Thoracic aorta (tissue), 2 donors: ENCODE measurements at regions not wholly inside any gene's neighbourhood (a gene's known extent, or its start where the extent isn't known, plus 50 kb on each side); places are given as distances from the start of the nearest gene placed in this dataset.

Source experiments
- ATAC-seq: fragments of 150-250 bp; one replicate; pipeline ENCODE4 v1.8.0; 2017; ENCODE audit warnings: low read depth; ENCODE audit not compliant: insufficient number of reproducible peaks, low FRiP score
- DNase-seq: peaks from one replicate; pipeline ENCODE4 v3.0.0-alpha.2; 2020; ENCODE audit warnings: low spot score
- H3K27ac ChIP-seq, 2 donors: fragments of 200-600 bp; sonication (generic); 1 replicate in 1 of 2; 2 replicates in 1 of 2; pipeline ENCODE4 v1.5.1; 2016; ENCODE audit warnings: mild to moderate bottlenecking in 2 of 2, moderate library complexity in 2 of 2
- H3K27me3 ChIP-seq: fragments of 200-600 bp; sonication (generic); replicated peaks from 2 replicates; pipeline ENCODE4 v1.6.0; 2016; ENCODE audit warnings: mild to moderate bottlenecking; ENCODE audit not compliant: insufficient read depth
- H3K36me3 ChIP-seq: fragments of 200-600 bp; sonication (generic); one replicate; pipeline ENCODE4 v1.5.1; 2016
- H3K4me1 ChIP-seq, 2 donors: fragments of 200-600 bp; sonication (generic); 1 replicate in 1 of 2; 2 replicates in 1 of 2; pipeline versions ENCODE4 v1.5.1 to v1.6.0; 2016; ENCODE audit warnings: low read depth in 2 of 2, mild to moderate bottlenecking in 1 of 2; ENCODE audit not compliant: control insufficient read depth in 1 of 2
- H3K4me3 ChIP-seq: fragments of 200-600 bp; sonication (generic); 2 replicates; pipeline ENCODE4 v1.5.1; 2016; ENCODE audit warnings: mild to moderate bottlenecking
- H3K9me3 ChIP-seq: fragments of 200-600 bp; sonication (generic); 2 replicates; pipeline ENCODE4 v1.5.1; 2016
- CTCF ChIP-seq: fragments of 200-600 bp; sonication (generic); IDR thresholded peaks from one replicate; pipeline ENCODE4 v1.5.1; 2019; ENCODE audit warnings: antibody characterized with exemption

GRCh38 chr15:81896356-81896755 is 149.5 kb downstream of the MEX3B start:
- Histone ChIP-seq H3K27ac (no peak overlapping the region), H3K9me3 (no peaks in the 10 kb centered on the region), H3K4me3 (no peak overlapping the region), H3K36me3 (no peaks in the 10 kb centered on the region), H3K4me1 (peaks cover 0 to 7% of the 10 kb centered on the region in 2 donors), H3K27me3 (no peaks in the 10 kb centered on the region)
- no peak for TF ChIP-seq CTCF
- no peak for DNase-seq
- ATAC-seq, result no peak

GRCh38 chr15:81895723-81896122 is 150.1 kb downstream of the MEX3B start:
- TF ChIP-seq CTCF, result no peak
- no peaks in the 10 kb centered on the region for H3K36me3 ChIP-seq
- no peaks in the 10 kb centered on the region for H3K9me3 ChIP-seq
- no peak overlapping the region for H3K27ac ChIP-seq
- H3K27me3 ChIP-seq, result no peaks in the 10 kb centered on the region
- DNase-seq (no peak), ATAC-seq (no peak)
- peaks cover 0 to 7% of the 10 kb centered on the region in 2 donors for H3K4me1 ChIP-seq
- no peak overlapping the region for H3K4me3 ChIP-seq

GRCh38 chr15:81894061-81894460 is 151.8 kb downstream of the MEX3B start:
- no peak overlapping the region for H3K27ac ChIP-seq
- no peaks in the 10 kb centered on the region for H3K9me3 ChIP-seq
- no peak for ATAC-seq
- DNase-seq, result no peak
- H3K36me3 ChIP-seq, result no peaks in the 10 kb centered on the region
- TF ChIP-seq CTCF, result no peak
- no peak overlapping the region for H3K4me3 ChIP-seq
- peaks cover 0 to 14% of the 10 kb centered on the region in 2 donors for H3K4me1 ChIP-seq
- H3K27me3 ChIP-seq, result no peaks in the 10 kb centered on the region

GRCh38 chr15:81893182-81893835 is 152.5 kb downstream of the MEX3B start:
- H3K4me1 ChIP-seq, result peaks cover 7 to 21% of the 10 kb centered on the region in 2 donors
- no peak overlapping the region for H3K4me3 ChIP-seq
- H3K36me3 ChIP-seq, result no peaks in the 10 kb centered on the region
- no peak for TF ChIP-seq CTCF
- H3K27me3 ChIP-seq, result no peaks in the 10 kb centered on the region
- H3K27ac ChIP-seq, result no peak overlapping the region
- ATAC-seq, result no peak
- DNase-seq, result no peak
- H3K9me3 ChIP-seq, result no peaks in the 10 kb centered on the region

GRCh38 chr15:81890496-81890895 is 155.3 kb downstream of the MEX3B start:
- Histone ChIP-seq H3K4me1 (peaks cover 10 to 24% of the 10 kb centered on the region in 2 donors), H3K4me3 (no peak overlapping the region), H3K27ac (no peak overlapping the region), H3K36me3 (no peaks in the 10 kb centered on the region), H3K27me3 (no peaks in the 10 kb centered on the region), H3K9me3 (no peaks in the 10 kb centered on the region)
- DNase-seq (no peak), ATAC-seq (no peak)
- TF ChIP-seq CTCF, result no peak
